ENCODE measurements at regions not wholly inside any gene's neighbourhood (a gene's known extent, or its start where the extent isn't known, plus 50 kb on each side); places are given as distances from the start of the nearest gene placed in this dataset.

DNA sequence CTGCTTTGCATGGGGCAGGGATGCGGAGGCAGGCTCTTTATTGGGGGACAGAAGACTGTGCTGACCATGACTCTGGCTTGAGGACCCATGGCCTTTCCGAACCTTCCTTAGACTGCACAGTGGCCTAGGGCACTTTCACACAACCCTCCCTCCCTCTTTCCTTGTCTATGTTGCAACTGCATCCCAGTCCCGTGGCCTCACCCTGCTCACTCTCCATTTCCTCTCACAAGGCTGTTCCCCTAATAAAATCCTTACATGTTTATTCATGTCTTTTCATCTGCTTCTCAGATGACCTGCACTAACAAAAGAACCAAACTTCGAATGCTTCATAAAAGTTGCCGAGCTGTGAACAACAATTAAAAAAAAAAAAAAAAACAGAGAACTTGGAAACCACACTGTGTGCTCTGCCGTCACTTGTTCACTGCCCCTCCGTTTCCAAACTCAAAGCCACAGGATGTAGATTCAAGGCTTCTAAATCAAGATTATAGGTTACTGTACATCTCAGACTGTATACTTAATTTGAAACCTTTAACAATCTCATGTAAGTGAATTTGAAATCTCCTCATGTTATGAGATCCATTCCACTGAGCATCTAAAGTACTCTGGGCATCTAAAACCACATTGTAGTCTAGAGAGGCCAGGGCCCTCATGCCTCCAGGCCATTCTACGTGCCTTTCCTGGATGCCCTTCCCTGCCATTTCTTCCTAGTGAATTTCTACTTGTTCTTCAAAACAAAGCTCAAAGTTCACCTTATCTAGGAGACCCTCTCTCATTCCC is 265.9 kb downstream of the SNX13 start:
- H3F3A ChIP-seq (ENCODE audit: control insufficient read depth, insufficient read depth) = no peaks in the 10 kb centered on the region
- no peaks in the 10 kb centered on the region for H3K79me2 ChIP-seq (ENCODE audit: control insufficient read depth, low read length)
- no peak overlapping the region for H3K4me3 ChIP-seq (ENCODE audit: low read length)
- no peak overlapping the region for H3K4me2 ChIP-seq (ENCODE audit: low read length)
- H3K9me2 ChIP-seq (replicated peaks; ENCODE audit: control insufficient read depth, low read length) = no peaks in the 10 kb centered on the region
- H3K27me3 ChIP-seq (ENCODE audit: control insufficient read depth, low read length) = no peaks in the 10 kb centered on the region
- TF ChIP-seq EZH2phosphoT487 (IDR thresholded peaks at IDR 0.05; ENCODE audit: borderline replicate concordance, low read length) (no peak), CTCF (IDR thresholded peaks at IDR 0.05; ENCODE audit: low read depth, low read length, poor library complexity, severe bottlenecking) (no peak)
- H3K4me1 ChIP-seq (ENCODE audit: control insufficient read depth, low read length) = no peaks in the 10 kb centered on the region
- H3K27ac ChIP-seq (ENCODE audit: low read depth, low read length) = no peak overlapping the region
- H4K20me1 ChIP-seq (ENCODE audit: control insufficient read depth, insufficient read depth, low read depth, low read length) = no peaks in the 10 kb centered on the region
- H3K36me3 ChIP-seq (ENCODE audit: control insufficient read depth, low read length) = no peaks in the 10 kb centered on the region
- no peaks in the 10 kb centered on the region for H3K9me3 ChIP-seq (ENCODE audit: control insufficient read depth, insufficient read depth, low read length)

- Histone ChIP-seq H3K9me2 (replicated peaks; ENCODE audit: control insufficient read depth, low read length) (no peaks in the 10 kb centered on the region), H3K27ac (ENCODE audit: low read depth, low read length) (no peak overlapping the region), H3K27me3 (ENCODE audit: control insufficient read depth, low read length) (peaks cover under 1% of the 10 kb centered on the region; the same call in 1 of the 2 replicates), H3K4me3 (ENCODE audit: low read length) (no peak overlapping the region), H3K36me3 (ENCODE audit: control insufficient read depth, low read length) (no peaks in the 10 kb centered on the region), H4K20me1 (ENCODE audit: control insufficient read depth, insufficient read depth, low read depth, low read length) (no peaks in the 10 kb centered on the region), H3K79me2 (ENCODE audit: control insufficient read depth, low read length) (no peaks in the 10 kb centered on the region), H3F3A (ENCODE audit: control insufficient read depth, insufficient read depth) (no peaks in the 10 kb centered on the region), H3K4me1 (ENCODE audit: control insufficient read depth, low read length) (no peaks in the 10 kb centered on the region), H3K9me3 (ENCODE audit: control insufficient read depth, insufficient read depth, low read length) (no peaks in the 10 kb centered on the region), H3K4me2 (ENCODE audit: low read length) (no peak overlapping the region)
- TF ChIP-seq CTCF (IDR thresholded peaks at IDR 0.05; ENCODE audit: low read depth, low read length, poor library complexity, severe bottlenecking) = no peak
- TF ChIP-seq EZH2phosphoT487 (IDR thresholded peaks at IDR 0.05; ENCODE audit: borderline replicate concordance, low read length) = no peak
Observed at GRCh38 chr7:17674943-17675608, 265.2 kb downstream of the SNX13 start.

- Histone ChIP-seq H3K9me2 (replicated peaks; ENCODE audit: control insufficient read depth, low read length) (no peaks in the 10 kb centered on the region), H3K36me3 (ENCODE audit: control insufficient read depth, low read length) (no peaks in the 10 kb centered on the region), H3K79me2 (ENCODE audit: control insufficient read depth, low read length) (no peaks in the 10 kb centered on the region), H3K27ac (ENCODE audit: low read depth, low read length) (no peak overlapping the region), H3K4me2 (ENCODE audit: low read length) (no peak overlapping the region), H4K20me1 (ENCODE audit: control insufficient read depth, insufficient read depth, low read depth, low read length) (no peaks in the 10 kb centered on the region), H3K9me3 (ENCODE audit: control insufficient read depth, insufficient read depth, low read length) (no peaks in the 10 kb centered on the region), H3K4me3 (ENCODE audit: low read length) (no peak overlapping the region), H3K4me1 (ENCODE audit: control insufficient read depth, low read length) (no peaks in the 10 kb centered on the region), H3K27me3 (ENCODE audit: control insufficient read depth, low read length) (peaks cover 4% of the 10 kb centered on the region; the same call in 1 of the 2 replicates), H3F3A (ENCODE audit: control insufficient read depth, insufficient read depth) (no peaks in the 10 kb centered on the region)
- TF ChIP-seq CTCF (IDR thresholded peaks at IDR 0.05; ENCODE audit: low read depth, low read length, poor library complexity, severe bottlenecking) = no peak
- TF ChIP-seq EZH2phosphoT487 (IDR thresholded peaks at IDR 0.05; ENCODE audit: borderline replicate concordance, low read length) = no peak
Observed at GRCh38 chr7:17677408-17677807, 262.9 kb downstream of the SNX13 start.

All from DOHH2 (cell line).